GM23338 (cell line): ENCODE measurements at regions not wholly inside any gene's neighbourhood (a gene's known extent, or its start where the extent isn't known, plus 50 kb on each side); places are given as distances from the start of the nearest gene placed in this dataset. TPM values are rescaled to one million over a fixed set of nuclear protein-coding genes. Genes with fewer than 3 reads are reported as not detected.

Source experiments
- ATAC-seq: fragments of 200-7000 bp; cut with Tn5 transposase; 3 replicates; pipeline ENCODE4 v1.9.1; 2020
- DNase-seq: peaks from one replicate; pipeline ENCODE4 v3.0.0-alpha.2; 2015; ENCODE audit warnings: low spot score
- H2AFZ ChIP-seq: fragments of 200-600 bp; sonication (generic); 2 replicates; pipeline ENCODE4 v1.8.0; 2016; ENCODE audit warnings: antibody characterized with exemption, mild to moderate bottlenecking, moderate library complexity
- H3F3A ChIP-seq: fragments of 200-600 bp; sonication (generic); replicated peaks from 2 replicates; pipeline ENCODE4 v1.8.0; 2017; ENCODE audit warnings: antibody characterized with exemption, mixed run types, low read depth
- H3K27ac ChIP-seq: fragments of 200-600 bp; sonication (generic); 2 replicates; pipeline ENCODE4 v1.6.1; 2016; ENCODE audit warnings: low read depth
- H3K27me3 ChIP-seq: fragments of 200-600 bp; sonication (generic); 2 replicates; pipeline ENCODE4 v1.8.0; 2016; ENCODE audit warnings: mild to moderate bottlenecking, mixed run types, moderate library complexity; ENCODE audit not compliant: insufficient read depth
- H3K36me3 ChIP-seq: fragments of 200-600 bp; sonication (generic); 2 replicates; pipeline ENCODE4 v1.8.0; 2016; ENCODE audit warnings: mild to moderate bottlenecking; ENCODE audit not compliant: insufficient read depth
- H3K4me1 ChIP-seq: fragments of 200-600 bp; sonication (generic); 2 replicates; pipeline ENCODE4 v1.8.0; 2016; ENCODE audit warnings: mild to moderate bottlenecking, moderate library complexity; ENCODE audit not compliant: insufficient read depth
- H3K4me2 ChIP-seq: fragments of 200-600 bp; sonication (generic); 2 replicates; pipeline ENCODE4 v1.7.1; 2017; ENCODE audit warnings: mixed run types
- H3K4me3 ChIP-seq: fragments of 200-600 bp; sonication (generic); 2 replicates; pipeline ENCODE4 v1.6.1; 2016; ENCODE audit warnings: mixed run types
- H3K79me2 ChIP-seq: fragments of 200-600 bp; sonication (generic); replicated peaks from 2 replicates; pipeline ENCODE4 v1.8.0; 2017; ENCODE audit warnings: mild to moderate bottlenecking; ENCODE audit not compliant: insufficient read depth
- H3K9me2 ChIP-seq: fragments of 200-600 bp; sonication (generic); 2 replicates; pipeline ENCODE4 v1.8.0; 2017; ENCODE audit not compliant: insufficient read depth
- H4K20me1 ChIP-seq: fragments of 200-600 bp; sonication (generic); replicated peaks from 2 replicates; pipeline ENCODE4 v1.8.0; 2017; ENCODE audit warnings: mild to moderate bottlenecking; ENCODE audit not compliant: insufficient read depth
- H3K27ac Mint-ChIP-seq: 2 replicates; pipeline ENCODE4 v1.8.0; 2020; ENCODE audit warnings: inconsistent platforms, mild to moderate bottlenecking, moderate library complexity, mixed read lengths
- H3K27me3 Mint-ChIP-seq: 3 replicates; pipeline ENCODE4 v1.8.0; 2022; ENCODE audit warnings: low read depth, mild to moderate bottlenecking, moderate library complexity, mixed read lengths, inconsistent platforms; ENCODE audit not compliant: insufficient read depth, poor library complexity
- H3K36me3 Mint-ChIP-seq: 3 replicates; pipeline ENCODE4 v1.8.0; 2021; ENCODE audit warnings: low read depth, mild to moderate bottlenecking, inconsistent platforms, moderate library complexity, mixed read lengths
- H3K4me1 Mint-ChIP-seq: 3 replicates; pipeline ENCODE4 v1.8.0; 2020; ENCODE audit warnings: mild to moderate bottlenecking, inconsistent platforms, mixed read lengths
- H3K4me3 Mint-ChIP-seq: 3 replicates; pipeline ENCODE4 v1.8.0; 2021; ENCODE audit warnings: moderate library complexity, mild to moderate bottlenecking, inconsistent platforms, mixed read lengths
- H3K9me3 Mint-ChIP-seq: 3 replicates; pipeline ENCODE4 v1.8.0; 2020; ENCODE audit warnings: moderate library complexity, mild to moderate bottlenecking, inconsistent platforms, mixed read lengths
- CTCF ChIP-seq, 2 experiments: fragments of 200-600 bp in 1 of 2; sonication (generic) in 1 of 2; conservative IDR thresholded peaks; 2 replicates each; pipeline versions ENCODE4 v1.5.1 to v1.6.1; 2016 to 2017; ENCODE audit warnings: antibody characterized with exemption in 2 of 2, low read depth in 2 of 2, mild to moderate bottlenecking in 2 of 2, moderate library complexity in 1 of 2
- NANOG ChIP-seq: IDR thresholded peaks from 2 replicates; pipeline ENCODE4 v1.6.1; 2016; ENCODE audit warnings: antibody characterized with exemption, borderline replicate concordance
- small RNA-seq: library from RNA; depleted of rRNA; stranded (forward); fragments of <200 nt; gene quantifications from one replicate; pipeline ENCODE3, GENCODE V24; 2014; ENCODE audit warnings: low replicate concordance

GRCh38 chrY:6811633-6812032, 98.9 kb upstream of the TBL1Y start:
- Histone ChIP-seq H3F3A (no peaks in the 10 kb centered on the region), H2AFZ (no peak overlapping the region), H3K79me2 (no peaks in the 10 kb centered on the region), H3K27me3 (no peaks in the 10 kb centered on the region), H3K9me2 (no peaks in the 10 kb centered on the region), H3K4me2 (no peak overlapping the region), H3K4me3 (no peak overlapping the region), H3K4me1 (no peaks in the 10 kb centered on the region), H4K20me1 (no peaks in the 10 kb centered on the region), H3K36me3 (no peaks in the 10 kb centered on the region), H3K27ac (no peak overlapping the region)
- Mint-ChIP-seq H3K36me3 (no peaks in the 10 kb centered on the region), H3K27ac (no peak overlapping the region), H3K27me3 (peaks cover 4% of the 10 kb centered on the region), H3K4me3 (no peak overlapping the region), H3K9me3 (no peaks in the 10 kb centered on the region), H3K4me1 (peaks cover 8% of the 10 kb centered on the region; the same call in 2 of the 3 replicates)
- peak; percentile 68 for ATAC-seq
- TF ChIP-seq NANOG (no peak), CTCF (conservative IDR thresholded peaks at IDR 0.05; ENCODE audit: low read depth in 2 of 2) (peak in 1 of 2 experiments; percentile 83; a peak in 2 of 4 replicates)
- DNase-seq = peak; percentile 55

Small RNAs in the stretch of these regions (small RNA-seq; reads per million reads assigned to genes)
- gene AC013412.1 (not detected), gene SRIP3 (0.12 reads per million)
